Stomach (tissue), 8 donors: ENCODE measurements at regions not wholly inside any gene's neighbourhood (a gene's known extent, or its start where the extent isn't known, plus 50 kb on each side); places are given as distances from the start of the nearest gene placed in this dataset.
A peak's percentile ranks its signal among the peaks of the same experiment; 100 is the strongest.

Experiments used
- DNase-seq, 2 donors: peaks; one replicate each; pipeline versions ENCODE4 v3.0.0 to v3.0.0-alpha.2; 2013 to 2019
- H3K27ac ChIP-seq, 5 donors: fragments of 200-600 bp in 4 of 5; sonication (generic) in 4 of 5; one replicate each; pipeline ENCODE4 v1.5.1; 2013 to 2019; ENCODE audit warnings: mild to moderate bottlenecking in 1 of 5, moderate library complexity in 1 of 5
- H3K27me3 ChIP-seq, 3 donors: fragments of 200-600 bp; sonication (generic); one replicate each; pipeline ENCODE4 v1.5.1; 2017 to 2019; ENCODE audit warnings: mixed run types in 1 of 3
- H3K36me3 ChIP-seq, 4 donors: fragments of 200-600 bp; sonication (generic); 1 replicate in 3 of 4; 2 replicates in 1 of 4; pipeline ENCODE4 v1.5.1; 2016 to 2019
- H3K4me1 ChIP-seq, 4 donors: fragments of 200-600 bp; sonication (generic); one replicate each; pipeline ENCODE4 v1.5.1; 2016 to 2019
- H3K4me3 ChIP-seq, 4 donors: fragments of 200-600 bp; sonication (generic) in 3 of 4; one replicate each; pipeline ENCODE4 v1.5.1; 2016 to 2019; ENCODE audit warnings: mild to moderate bottlenecking in 1 of 4
- H3K9me3 ChIP-seq, 4 donors: fragments of 200-600 bp; sonication (generic); one replicate each; pipeline ENCODE4 v1.5.1; 2016 to 2019
- EP300 ChIP-seq: sonication (generic); formaldehyde crosslinking; IDR thresholded peaks from one replicate; pipeline ENCODE4 v1.6.1; 2017; ENCODE audit warnings: antibody characterized with exemption
- POLR2A ChIP-seq, 4 donors: fragments of 450-650 bp; IDR thresholded peaks; one replicate each; pipeline ENCODE4 v1.6.1; 2016; ENCODE audit warnings: antibody characterized with exemption in 4 of 4, control low read depth in 2 of 4, mild to moderate bottlenecking in 1 of 4, moderate library complexity in 1 of 4
- POLR2AphosphoS5 ChIP-seq, 3 donors: sonication (generic); formaldehyde crosslinking; IDR thresholded peaks; one replicate each; pipeline ENCODE4 v1.6.1; 2016; ENCODE audit warnings: antibody characterized with exemption in 3 of 3
- WGBS, 5 donors: extraction: QIAGEN DNeasy Blood & Tissue Kit in 3 of 5; methylation state at CpG; one replicate each; pipeline versions ENCODE4 v1.1.5 to v1.1.7; 2013 to 2018; 5-methylcytosine and 5-hydroxymethylcytosine counted together
- intact Hi-C: fragments of 100-400 bp; cut with DNase I; formaldehyde crosslinking; loops from one replicate; pipeline ENCODE4 v1.15.1; 2023; ENCODE audit warnings: low total_unique reads
- TF ChIP-seq, protein P1 (sequence below), 7 experiments: fragments of 450-650 bp in 4 of 7; fragments of 200-600 bp in 3 of 7; sonication (generic) in 3 of 7; IDR thresholded peaks; one replicate each; pipeline ENCODE4 v1.5.1; 2016 to 2019; ENCODE audit warnings: antibody characterized with exemption in 7 of 7, control low read depth in 2 of 7, mild to moderate bottlenecking in 1 of 7
- donor health status: healthy with polysubstance abuse.
- donor health status: Bipolar disorder and iron deficiency.
- donor health status: healthy.

- intact Hi-C loops = no loop called here
- WGBS, 5 donors = 90 to 93% (median 92%) methylated on average over 9 of the region's 9 CpGs
- Histone ChIP-seq H3K27me3 (no peaks in the 10 kb centered on the region), H3K4me3 (no peak overlapping the region), H3K27ac (no peak overlapping the region), H3K4me1 (peaks cover 0 to 11% (median 0%) of the 10 kb centered on the region in 4 donors), H3K9me3 (no peaks in the 10 kb centered on the region), H3K36me3 (no peaks in the 10 kb centered on the region)
- TF ChIP-seq POLR2A (IDR thresholded peaks at IDR 0.05) = no peak
- TF ChIP-seq, protein P1, sequence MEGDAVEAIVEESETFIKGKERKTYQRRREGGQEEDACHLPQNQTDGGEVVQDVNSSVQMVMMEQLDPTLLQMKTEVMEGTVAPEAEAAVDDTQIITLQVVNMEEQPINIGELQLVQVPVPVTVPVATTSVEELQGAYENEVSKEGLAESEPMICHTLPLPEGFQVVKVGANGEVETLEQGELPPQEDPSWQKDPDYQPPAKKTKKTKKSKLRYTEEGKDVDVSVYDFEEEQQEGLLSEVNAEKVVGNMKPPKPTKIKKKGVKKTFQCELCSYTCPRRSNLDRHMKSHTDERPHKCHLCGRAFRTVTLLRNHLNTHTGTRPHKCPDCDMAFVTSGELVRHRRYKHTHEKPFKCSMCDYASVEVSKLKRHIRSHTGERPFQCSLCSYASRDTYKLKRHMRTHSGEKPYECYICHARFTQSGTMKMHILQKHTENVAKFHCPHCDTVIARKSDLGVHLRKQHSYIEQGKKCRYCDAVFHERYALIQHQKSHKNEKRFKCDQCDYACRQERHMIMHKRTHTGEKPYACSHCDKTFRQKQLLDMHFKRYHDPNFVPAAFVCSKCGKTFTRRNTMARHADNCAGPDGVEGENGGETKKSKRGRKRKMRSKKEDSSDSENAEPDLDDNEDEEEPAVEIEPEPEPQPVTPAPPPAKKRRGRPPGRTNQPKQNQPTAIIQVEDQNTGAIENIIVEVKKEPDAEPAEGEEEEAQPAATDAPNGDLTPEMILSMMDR (IDR thresholded peaks at IDR 0.05) = no peak
- TF ChIP-seq EP300 = no peak
- TF ChIP-seq POLR2AphosphoS5 (IDR thresholded peaks at IDR 0.05) = no peak
- no peak for DNase-seq
Measured at GRCh38 chr10:8636371-8636770, 581.9 kb downstream of the GATA3 start.

DNA sequence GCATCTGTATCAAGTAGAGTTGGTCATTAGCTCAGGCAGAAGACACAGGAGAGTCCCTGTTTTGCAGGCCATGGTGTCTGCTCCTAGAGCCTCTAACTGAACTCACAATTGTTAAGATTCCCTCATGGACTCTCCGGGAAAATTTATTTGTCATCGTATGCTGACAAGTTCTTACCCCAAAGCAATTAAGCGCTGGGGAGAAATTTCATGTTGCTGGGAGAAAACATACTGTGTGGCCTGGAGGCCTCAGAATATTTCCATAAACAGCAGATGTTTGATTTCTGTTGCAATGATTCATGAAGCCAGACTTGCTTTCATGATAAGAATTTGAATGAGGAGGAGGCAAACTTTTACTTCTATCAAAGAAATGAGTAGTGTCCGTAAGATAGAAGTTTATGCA is 583.2 kb downstream of the GATA3 start:
- TF ChIP-seq POLR2AphosphoS5 (IDR thresholded peaks at IDR 0.05) (no peak), POLR2A (IDR thresholded peaks at IDR 0.05) (no peak)
- no peak overlapping the region for H3K27ac ChIP-seq
- WGBS, 5 donors = 67 to 73% (median 70%) methylated on average over 4 of the region's 4 CpGs
- DNase-seq = peak in 1 of 2 donors; percentile 28
- H3K27me3 ChIP-seq = no peaks in the 10 kb centered on the region
- H3K9me3 ChIP-seq = no peaks in the 10 kb centered on the region
- no peaks in the 10 kb centered on the region for H3K36me3 ChIP-seq
- no peak overlapping the region for H3K4me3 ChIP-seq
- intact Hi-C loops = no loop called here
- H3K4me1 ChIP-seq = peaks cover 0 to 11% (median 0%) of the 10 kb centered on the region in 4 donors

DNA sequence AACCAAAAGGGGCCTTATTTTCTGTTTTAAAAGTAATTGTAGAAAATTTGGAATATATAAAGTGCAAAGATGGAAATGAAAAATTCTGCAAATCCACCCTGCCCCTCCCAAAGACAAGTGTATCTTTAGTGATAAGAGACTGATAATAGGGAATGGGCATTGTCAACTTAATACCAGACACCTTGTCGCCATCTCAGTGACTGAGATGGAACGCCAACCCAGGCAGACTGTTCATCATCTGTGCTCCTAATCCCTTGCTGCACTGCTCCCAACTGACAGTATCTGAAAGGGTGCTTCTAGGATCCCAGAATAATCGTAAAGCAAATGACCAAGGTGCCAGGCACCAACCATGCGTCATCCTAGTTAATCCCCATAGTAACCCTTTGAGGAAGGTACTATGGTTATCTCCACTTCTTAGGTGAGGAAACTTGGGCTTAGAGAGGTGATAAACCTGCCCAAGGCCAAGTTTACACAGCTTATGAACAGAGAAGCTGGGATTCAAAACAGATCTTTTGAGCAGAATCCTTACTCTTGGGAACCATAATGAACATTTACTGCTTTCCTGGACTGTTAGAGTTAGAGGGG is 583.7 kb downstream of the GATA3 start:
- H3K36me3 ChIP-seq = no peaks in the 10 kb centered on the region
- no peak overlapping the region for H3K27ac ChIP-seq
- intact Hi-C loops = no loop called here
- H3K27me3 ChIP-seq = no peaks in the 10 kb centered on the region
- no peak overlapping the region for H3K4me3 ChIP-seq
- WGBS, 5 donors = 65 to 90% (median 76%) methylated on average over 4 of the region's 4 CpGs
- H3K9me3 ChIP-seq = peaks cover 0 to 3% (median 0%) of the 10 kb centered on the region in 4 donors
- TF ChIP-seq, protein P1 (IDR thresholded peaks at IDR 0.05) = no peak
- TF ChIP-seq EP300 = no peak
- TF ChIP-seq POLR2AphosphoS5 (IDR thresholded peaks at IDR 0.05) = no peak
- no peak for TF ChIP-seq POLR2A (IDR thresholded peaks at IDR 0.05)
- DNase-seq = no peak
- H3K4me1 ChIP-seq = peaks cover 0 to 11% (median 0%) of the 10 kb centered on the region in 4 donors

GRCh38 chr10:8639486-8640185 is 585.1 kb downstream of the GATA3 start:
- DNase-seq = peak in 1 of 2 donors; percentile 33
- Histone ChIP-seq H3K4me1 (peaks cover 0 to 11% (median 0%) of the 10 kb centered on the region in 4 donors), H3K4me3 (no peak overlapping the region), H3K36me3 (no peaks in the 10 kb centered on the region), H3K9me3 (peaks cover 0 to 3% (median 0%) of the 10 kb centered on the region in 4 donors), H3K27me3 (no peaks in the 10 kb centered on the region), H3K27ac (no peak overlapping the region)
- TF ChIP-seq EP300 (no peak), POLR2A (IDR thresholded peaks at IDR 0.05) (no peak)
- TF ChIP-seq, protein P1 (IDR thresholded peaks at IDR 0.05) = no peak
- 61 to 76% (median 72%) methylated on average over 6 of the region's 6 CpGs for WGBS, 5 donors
- intact Hi-C loops = no loop called here

DNA sequence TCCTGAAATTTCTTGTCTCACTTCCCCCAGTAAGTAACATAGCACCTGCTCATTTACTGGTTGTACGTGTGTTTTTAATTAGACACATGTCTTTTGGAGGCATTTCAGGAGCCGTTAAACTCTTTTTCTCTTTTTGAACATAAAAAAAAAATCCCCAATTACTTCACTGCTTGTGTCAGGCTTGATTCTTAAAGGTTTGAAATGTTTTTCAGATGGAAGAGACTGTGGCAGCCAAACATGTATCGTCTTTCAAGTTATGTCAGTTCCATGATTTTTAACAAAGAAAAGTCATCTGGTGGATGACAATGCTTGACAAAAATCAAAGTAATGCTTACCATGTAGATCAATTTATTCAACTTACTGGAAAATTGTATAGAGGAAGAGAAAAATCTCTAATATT is 585.8 kb downstream of the GATA3 start:
- no peak for DNase-seq
- Histone ChIP-seq H3K4me1 (peaks cover 0 to 11% (median 0%) of the 10 kb centered on the region in 4 donors), H3K36me3 (no peaks in the 10 kb centered on the region), H3K27ac (no peak overlapping the region), H3K9me3 (peaks cover 0 to 3% (median 0%) of the 10 kb centered on the region in 4 donors), H3K27me3 (no peaks in the 10 kb centered on the region), H3K4me3 (no peak overlapping the region)
- WGBS, 5 donors = 82 to 92% (median 85%) methylated on average over 3 of the region's 3 CpGs
- TF ChIP-seq, protein P1 (IDR thresholded peaks at IDR 0.05) = no peak
- TF ChIP-seq POLR2A (IDR thresholded peaks at IDR 0.05) (no peak), EP300 (no peak), POLR2AphosphoS5 (IDR thresholded peaks at IDR 0.05) (no peak)
- intact Hi-C loops = no loop called here
